ENCODE measurements at regions not wholly inside any gene's neighbourhood (a gene's known extent, or its start where the extent isn't known, plus 50 kb on each side); places are given as distances from the start of the nearest gene placed in this dataset.
"Not testable (repeated sequence)": the region's sequence is repeated elsewhere in the genome, so short reads cannot be mapped to it uniquely, and the experiment has no call there.

DNA sequence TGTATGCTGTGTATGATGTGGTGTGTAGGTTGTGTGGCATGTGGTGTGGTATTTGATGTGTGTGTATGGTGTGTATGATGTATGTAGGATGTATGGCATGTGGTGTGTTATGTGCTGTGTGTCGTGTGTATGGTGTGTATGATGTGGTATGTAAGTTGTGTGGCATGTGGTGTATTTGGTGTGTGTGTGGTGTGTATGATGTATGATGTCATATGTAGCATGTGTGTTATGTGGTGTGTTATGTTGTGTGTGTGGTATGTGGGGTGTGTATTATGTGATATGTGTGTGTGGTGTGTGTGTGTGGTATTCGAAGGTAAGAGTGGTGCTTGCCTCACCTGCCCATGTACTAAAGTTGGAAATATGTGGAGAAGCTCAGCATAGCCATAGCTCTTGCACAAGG, 130.2 kb downstream of the ATP6V0E2 start:
- TF ChIP-seq POLR2AphosphoS5, POLR2A (IDR thresholded peaks at IDR 0.05; ENCODE audit: low read depth, low read length): not testable (repeated sequence)

Data from GM12892 (cell line).